ENCODE measurements at regions not wholly inside any gene's neighbourhood (a gene's known extent, or its start where the extent isn't known, plus 50 kb on each side); places are given as distances from the start of the nearest gene placed in this dataset.

DNA sequence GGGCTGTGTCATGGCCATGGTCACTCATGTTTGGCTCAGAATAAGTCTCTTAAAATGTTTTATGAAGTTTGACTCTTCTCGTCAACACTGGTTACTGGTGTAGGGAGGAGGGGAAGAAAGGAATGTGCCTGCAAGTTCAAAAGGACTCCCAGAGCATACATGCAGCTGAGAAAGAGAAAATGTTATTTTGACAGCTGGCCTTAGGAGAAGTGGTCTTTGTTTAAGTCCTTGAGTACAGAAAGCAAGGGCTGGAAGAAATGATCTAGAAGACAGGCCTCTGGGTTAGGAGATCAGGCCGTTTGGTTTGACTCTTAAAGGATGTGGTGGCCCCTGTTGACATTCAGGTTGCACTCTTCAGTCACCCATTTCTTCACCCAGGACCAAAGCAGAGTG lies 245.5 kb downstream of the REEP3 start:
- TF ChIP-seq, protein P1, sequence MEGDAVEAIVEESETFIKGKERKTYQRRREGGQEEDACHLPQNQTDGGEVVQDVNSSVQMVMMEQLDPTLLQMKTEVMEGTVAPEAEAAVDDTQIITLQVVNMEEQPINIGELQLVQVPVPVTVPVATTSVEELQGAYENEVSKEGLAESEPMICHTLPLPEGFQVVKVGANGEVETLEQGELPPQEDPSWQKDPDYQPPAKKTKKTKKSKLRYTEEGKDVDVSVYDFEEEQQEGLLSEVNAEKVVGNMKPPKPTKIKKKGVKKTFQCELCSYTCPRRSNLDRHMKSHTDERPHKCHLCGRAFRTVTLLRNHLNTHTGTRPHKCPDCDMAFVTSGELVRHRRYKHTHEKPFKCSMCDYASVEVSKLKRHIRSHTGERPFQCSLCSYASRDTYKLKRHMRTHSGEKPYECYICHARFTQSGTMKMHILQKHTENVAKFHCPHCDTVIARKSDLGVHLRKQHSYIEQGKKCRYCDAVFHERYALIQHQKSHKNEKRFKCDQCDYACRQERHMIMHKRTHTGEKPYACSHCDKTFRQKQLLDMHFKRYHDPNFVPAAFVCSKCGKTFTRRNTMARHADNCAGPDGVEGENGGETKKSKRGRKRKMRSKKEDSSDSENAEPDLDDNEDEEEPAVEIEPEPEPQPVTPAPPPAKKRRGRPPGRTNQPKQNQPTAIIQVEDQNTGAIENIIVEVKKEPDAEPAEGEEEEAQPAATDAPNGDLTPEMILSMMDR (IDR thresholded peaks at IDR 0.05) = no peak
- TF ChIP-seq EZH2 (IDR thresholded peaks at IDR 0.05; ENCODE audit: borderline replicate concordance, insufficient read depth, low read depth, low read length, poor library complexity, severe bottlenecking) = no peak

All from B cell (primary cell).